ENCODE measurements at regions not wholly inside any gene's neighbourhood (a gene's known extent, or its start where the extent isn't known, plus 50 kb on each side); places are given as distances from the start of the nearest gene placed in this dataset.

DNA sequence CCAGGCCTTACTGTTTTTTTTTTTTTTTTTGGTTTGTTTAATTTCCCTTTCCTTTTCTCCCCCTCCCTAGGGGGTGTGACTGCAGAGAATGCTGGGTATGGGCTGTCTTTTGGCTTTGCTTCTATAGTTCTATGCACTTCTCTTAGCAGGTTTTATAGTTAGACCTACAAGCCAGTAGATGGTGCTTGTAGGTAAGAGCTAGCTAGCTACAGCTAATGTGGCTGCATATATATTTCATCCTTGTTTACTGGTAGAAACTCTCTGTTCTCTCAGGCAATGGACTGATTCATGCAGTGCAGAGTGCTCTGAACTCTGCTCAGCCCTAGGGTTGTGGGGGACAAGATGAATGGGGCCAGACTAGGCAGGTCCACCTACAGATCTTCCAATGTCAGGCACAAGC lies 246.4 kb downstream of the SH2D1A start:
- Histone ChIP-seq H3K4me1 (ENCODE audit: control insufficient read depth in 1 of 2, insufficient read depth in 2 of 2, low read length in 2 of 2) (no peaks in the 10 kb centered on the region), H2AFZ (ENCODE audit: insufficient read depth, low read depth, low read length, poor library complexity, severe bottlenecking) (no peak overlapping the region), H3K9ac (ENCODE audit: insufficient read depth, low read length, poor library complexity, severe bottlenecking) (no peak overlapping the region), H3K4me2 (replicated peaks; ENCODE audit: extremely low read depth, low read length, poor library complexity, severe bottlenecking) (no peak overlapping the region), H3K9me3 (replicated peaks in 1 of 2; ENCODE audit: control insufficient read depth in 1 of 2, insufficient read depth in 1 of 2, low read length in 2 of 2) (no peaks in the 10 kb centered on the region), H3K4me3 (replicated peaks in 1 of 3; ENCODE audit: low read depth in 2 of 3, low read length in 3 of 3) (no peak overlapping the region), H4K20me1 (ENCODE audit: insufficient read depth, low read length) (no peaks in the 10 kb centered on the region), H3K27me3 (ENCODE audit: control insufficient read depth in 2 of 2, insufficient read depth in 2 of 2, low read length in 2 of 2) (no peaks in the 10 kb centered on the region), H3K36me3 (replicated peaks in 1 of 2; ENCODE audit: control insufficient read depth in 1 of 2, insufficient read depth in 2 of 2, low read length in 2 of 2) (no peaks in the 10 kb centered on the region), H3K79me2 (ENCODE audit: insufficient read depth, low read length) (no peaks in the 10 kb centered on the region), H3K27ac (ENCODE audit: low read depth in 1 of 2, low read length in 2 of 2) (no peak overlapping the region)
- TF ChIP-seq, protein P1, sequence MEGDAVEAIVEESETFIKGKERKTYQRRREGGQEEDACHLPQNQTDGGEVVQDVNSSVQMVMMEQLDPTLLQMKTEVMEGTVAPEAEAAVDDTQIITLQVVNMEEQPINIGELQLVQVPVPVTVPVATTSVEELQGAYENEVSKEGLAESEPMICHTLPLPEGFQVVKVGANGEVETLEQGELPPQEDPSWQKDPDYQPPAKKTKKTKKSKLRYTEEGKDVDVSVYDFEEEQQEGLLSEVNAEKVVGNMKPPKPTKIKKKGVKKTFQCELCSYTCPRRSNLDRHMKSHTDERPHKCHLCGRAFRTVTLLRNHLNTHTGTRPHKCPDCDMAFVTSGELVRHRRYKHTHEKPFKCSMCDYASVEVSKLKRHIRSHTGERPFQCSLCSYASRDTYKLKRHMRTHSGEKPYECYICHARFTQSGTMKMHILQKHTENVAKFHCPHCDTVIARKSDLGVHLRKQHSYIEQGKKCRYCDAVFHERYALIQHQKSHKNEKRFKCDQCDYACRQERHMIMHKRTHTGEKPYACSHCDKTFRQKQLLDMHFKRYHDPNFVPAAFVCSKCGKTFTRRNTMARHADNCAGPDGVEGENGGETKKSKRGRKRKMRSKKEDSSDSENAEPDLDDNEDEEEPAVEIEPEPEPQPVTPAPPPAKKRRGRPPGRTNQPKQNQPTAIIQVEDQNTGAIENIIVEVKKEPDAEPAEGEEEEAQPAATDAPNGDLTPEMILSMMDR (IDR thresholded peaks at IDR 0.05), result no peak
- no peak overlapping the region for H3K27ac Mint-ChIP-seq
- peaks cover 0 to 2% (median 0%) of the 10 kb centered on the region in 3 donors for H3K27me3 Mint-ChIP-seq (ENCODE audit: low read depth in 3 of 3)
- no peak for DNase-seq
- no peaks in the 10 kb centered on the region for H3K4me1 Mint-ChIP-seq
- no peak overlapping the region for H3K4me3 Mint-ChIP-seq
- no peaks in the 10 kb centered on the region for H3K36me3 Mint-ChIP-seq
- peaks cover 0 to 4% (median 0%) of the 10 kb centered on the region in 7 donors for H3K9me3 Mint-ChIP-seq
- intact Hi-C loops (cut with micrococcal nuclease), result no loop called here

DNA sequence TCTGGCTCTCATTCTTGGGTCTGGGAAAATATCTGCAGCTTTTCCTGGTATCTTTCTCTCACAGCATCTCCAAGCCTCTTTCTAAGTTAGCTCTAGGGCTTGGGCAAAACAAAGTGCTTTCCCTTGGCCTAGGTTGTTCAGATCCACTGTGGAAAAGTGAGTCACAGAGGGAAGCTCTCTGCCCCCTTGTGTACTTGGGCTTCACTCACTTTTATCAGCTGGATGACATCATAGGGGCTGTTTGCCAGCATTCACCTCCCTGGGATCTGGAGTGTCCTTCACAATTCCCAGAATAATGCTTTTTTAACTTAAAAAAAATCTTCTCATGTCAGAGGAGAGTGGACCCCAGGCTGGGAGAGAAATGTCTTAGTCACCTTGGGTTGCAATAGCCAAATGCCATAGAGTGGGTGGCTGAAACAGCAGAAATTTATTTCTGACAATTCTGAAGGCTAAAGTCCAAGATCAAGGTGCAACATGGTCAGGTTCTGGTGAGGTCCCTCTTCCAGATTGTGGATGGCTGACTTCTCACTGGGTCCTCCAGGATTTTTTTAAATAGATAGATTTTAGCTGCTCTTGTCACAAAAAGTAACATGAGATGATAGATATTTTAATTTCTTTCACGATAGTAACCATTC lies 247.8 kb downstream of the SH2D1A start:
- Histone ChIP-seq H3K4me3 (replicated peaks in 1 of 3; ENCODE audit: low read depth in 2 of 3, low read length in 3 of 3) (no peak overlapping the region), H3K9me3 (replicated peaks in 1 of 2; ENCODE audit: control insufficient read depth in 1 of 2, insufficient read depth in 1 of 2, low read length in 2 of 2) (no peaks in the 10 kb centered on the region), H3K27me3 (ENCODE audit: control insufficient read depth in 2 of 2, insufficient read depth in 2 of 2, low read length in 2 of 2) (no peaks in the 10 kb centered on the region), H4K20me1 (ENCODE audit: insufficient read depth, low read length) (no peaks in the 10 kb centered on the region), H2AFZ (ENCODE audit: insufficient read depth, low read depth, low read length, poor library complexity, severe bottlenecking) (no peak overlapping the region), H3K27ac (ENCODE audit: low read depth in 1 of 2, low read length in 2 of 2) (no peak overlapping the region), H3K9ac (ENCODE audit: insufficient read depth, low read length, poor library complexity, severe bottlenecking) (no peak overlapping the region), H3K79me2 (ENCODE audit: insufficient read depth, low read length) (no peaks in the 10 kb centered on the region), H3K4me2 (replicated peaks; ENCODE audit: extremely low read depth, low read length, poor library complexity, severe bottlenecking) (no peak overlapping the region), H3K36me3 (replicated peaks in 1 of 2; ENCODE audit: control insufficient read depth in 1 of 2, insufficient read depth in 2 of 2, low read length in 2 of 2) (no peaks in the 10 kb centered on the region), H3K4me1 (ENCODE audit: control insufficient read depth in 1 of 2, insufficient read depth in 2 of 2, low read length in 2 of 2) (no peaks in the 10 kb centered on the region)
- no peaks in the 10 kb centered on the region for H3K36me3 Mint-ChIP-seq
- WGBS (ENCODE audit: insufficient coverage), result no CpG with 5 or more reads among the region's 1 CpG
- TF ChIP-seq, protein P1 (IDR thresholded peaks at IDR 0.05), result no peak
- DNase-seq, result no peak
- intact Hi-C loops (cut with micrococcal nuclease), result no loop called here
- no peak overlapping the region for H3K27ac Mint-ChIP-seq
- H3K4me1 Mint-ChIP-seq, result no peaks in the 10 kb centered on the region
- peaks cover 0 to 4% (median 0%) of the 10 kb centered on the region in 7 donors for H3K9me3 Mint-ChIP-seq
- no peak overlapping the region for H3K4me3 Mint-ChIP-seq
- H3K27me3 Mint-ChIP-seq (ENCODE audit: low read depth in 3 of 3), result peaks cover 0 to 2% (median 0%) of the 10 kb centered on the region in 3 donors

Data from CD14-positive monocyte (primary cell).